ENCODE measurements at regions not wholly inside any gene's neighbourhood (a gene's known extent, or its start where the extent isn't known, plus 50 kb on each side); places are given as distances from the start of the nearest gene placed in this dataset.

GRCh38 chr4:185885604-185886003 lies 73.6 kb upstream of the SORBS2 start:
- Histone ChIP-seq H3K4me3 (no peak overlapping the region), H3K27ac (no peak overlapping the region), H3K9me3 (ENCODE audit: low read depth) (no peaks in the 10 kb centered on the region), H3K36me3 (no peaks in the 10 kb centered on the region), H3K4me1 (ENCODE audit: low read depth) (peaks cover 6% of the 10 kb centered on the region), H3K27me3 (no peaks in the 10 kb centered on the region)
- DNase-seq (ENCODE audit: low read depth in 1 of 2, low spot score in 1 of 2) = no peak
- TF ChIP-seq, protein P1, sequence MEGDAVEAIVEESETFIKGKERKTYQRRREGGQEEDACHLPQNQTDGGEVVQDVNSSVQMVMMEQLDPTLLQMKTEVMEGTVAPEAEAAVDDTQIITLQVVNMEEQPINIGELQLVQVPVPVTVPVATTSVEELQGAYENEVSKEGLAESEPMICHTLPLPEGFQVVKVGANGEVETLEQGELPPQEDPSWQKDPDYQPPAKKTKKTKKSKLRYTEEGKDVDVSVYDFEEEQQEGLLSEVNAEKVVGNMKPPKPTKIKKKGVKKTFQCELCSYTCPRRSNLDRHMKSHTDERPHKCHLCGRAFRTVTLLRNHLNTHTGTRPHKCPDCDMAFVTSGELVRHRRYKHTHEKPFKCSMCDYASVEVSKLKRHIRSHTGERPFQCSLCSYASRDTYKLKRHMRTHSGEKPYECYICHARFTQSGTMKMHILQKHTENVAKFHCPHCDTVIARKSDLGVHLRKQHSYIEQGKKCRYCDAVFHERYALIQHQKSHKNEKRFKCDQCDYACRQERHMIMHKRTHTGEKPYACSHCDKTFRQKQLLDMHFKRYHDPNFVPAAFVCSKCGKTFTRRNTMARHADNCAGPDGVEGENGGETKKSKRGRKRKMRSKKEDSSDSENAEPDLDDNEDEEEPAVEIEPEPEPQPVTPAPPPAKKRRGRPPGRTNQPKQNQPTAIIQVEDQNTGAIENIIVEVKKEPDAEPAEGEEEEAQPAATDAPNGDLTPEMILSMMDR (IDR thresholded peaks at IDR 0.05; ENCODE audit: low read depth, low read length) = no peak

- Histone ChIP-seq H3K27me3 (no peaks in the 10 kb centered on the region), H3K27ac (no peak overlapping the region), H3K9me3 (ENCODE audit: low read depth) (no peaks in the 10 kb centered on the region), H3K4me1 (ENCODE audit: low read depth) (peaks cover 7% of the 10 kb centered on the region), H3K36me3 (no peaks in the 10 kb centered on the region), H3K4me3 (no peak overlapping the region)
- TF ChIP-seq, protein P1 (IDR thresholded peaks at IDR 0.05; ENCODE audit: low read depth, low read length) = no peak
- DNase-seq (ENCODE audit: low read depth in 1 of 2, low spot score in 1 of 2) = no peak
These were observed 75.0 kb upstream of the SORBS2 start for GRCh38 chr4:185886832-185887524.

DNA sequence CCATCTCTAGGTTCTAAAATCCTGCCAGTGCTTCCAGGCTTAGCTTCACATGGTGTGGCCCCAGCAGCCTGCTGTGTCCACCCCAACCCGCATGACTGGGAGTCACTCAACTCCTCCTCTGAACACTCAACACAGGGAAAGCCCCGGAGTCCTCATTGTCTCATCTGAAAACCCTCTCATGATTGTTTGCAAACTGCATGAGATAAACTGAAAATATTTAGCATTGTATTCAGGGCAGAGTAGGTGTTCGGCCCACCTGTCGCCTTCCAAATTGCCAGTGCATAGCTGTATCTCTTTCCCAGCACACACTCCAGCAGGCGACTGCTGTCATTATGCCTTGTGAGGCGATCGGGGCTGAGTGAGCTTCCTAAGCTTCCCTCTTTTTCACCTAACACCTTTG lies 76.7 kb upstream of the SORBS2 start:
- TF ChIP-seq, protein P1 (IDR thresholded peaks at IDR 0.05; ENCODE audit: low read depth, low read length) = no peak
- Histone ChIP-seq H3K36me3 (no peaks in the 10 kb centered on the region), H3K4me1 (ENCODE audit: low read depth) (peaks cover 7% of the 10 kb centered on the region), H3K27me3 (no peaks in the 10 kb centered on the region), H3K4me3 (no peak overlapping the region), H3K9me3 (ENCODE audit: low read depth) (no peaks in the 10 kb centered on the region), H3K27ac (no peak overlapping the region)
- no peak for DNase-seq (ENCODE audit: low read depth in 1 of 2, low spot score in 1 of 2)

- Histone ChIP-seq H3K4me1 (ENCODE audit: low read depth) (peaks cover 7% of the 10 kb centered on the region), H3K36me3 (no peaks in the 10 kb centered on the region), H3K27ac (peak overlapping the region; percentile 55), H3K4me3 (no peak overlapping the region), H3K9me3 (ENCODE audit: low read depth) (no peaks in the 10 kb centered on the region), H3K27me3 (no peaks in the 10 kb centered on the region)
- TF ChIP-seq, protein P1 (IDR thresholded peaks at IDR 0.05; ENCODE audit: low read depth, low read length) = no peak
- no peak for DNase-seq (ENCODE audit: low read depth in 1 of 2, low spot score in 1 of 2)
These were observed 77.6 kb upstream of the SORBS2 start for GRCh38 chr4:185889585-185889984.

GRCh38 chr4:185890196-185890595 lies 78.2 kb upstream of the SORBS2 start:
- H3K36me3 ChIP-seq = no peaks in the 10 kb centered on the region
- H3K4me1 ChIP-seq (ENCODE audit: low read depth) = peaks cover 7% of the 10 kb centered on the region
- H3K4me3 ChIP-seq = no peak overlapping the region
- TF ChIP-seq, protein P1 (IDR thresholded peaks at IDR 0.05; ENCODE audit: low read depth, low read length) = no peak
- no peaks in the 10 kb centered on the region for H3K9me3 ChIP-seq (ENCODE audit: low read depth)
- DNase-seq (ENCODE audit: low read depth in 1 of 2, low spot score in 1 of 2) = no peak
- H3K27me3 ChIP-seq = no peaks in the 10 kb centered on the region
- peak overlapping the region; percentile 55 for H3K27ac ChIP-seq
